ENCODE measurements at regions not wholly inside any gene's neighbourhood (a gene's known extent, or its start where the extent isn't known, plus 50 kb on each side); places are given as distances from the start of the nearest gene placed in this dataset.

GRCh38 chr7:41058986-41059741, 643.7 kb downstream of the INHBA start:
- DNase-seq, result no peak

DNA sequence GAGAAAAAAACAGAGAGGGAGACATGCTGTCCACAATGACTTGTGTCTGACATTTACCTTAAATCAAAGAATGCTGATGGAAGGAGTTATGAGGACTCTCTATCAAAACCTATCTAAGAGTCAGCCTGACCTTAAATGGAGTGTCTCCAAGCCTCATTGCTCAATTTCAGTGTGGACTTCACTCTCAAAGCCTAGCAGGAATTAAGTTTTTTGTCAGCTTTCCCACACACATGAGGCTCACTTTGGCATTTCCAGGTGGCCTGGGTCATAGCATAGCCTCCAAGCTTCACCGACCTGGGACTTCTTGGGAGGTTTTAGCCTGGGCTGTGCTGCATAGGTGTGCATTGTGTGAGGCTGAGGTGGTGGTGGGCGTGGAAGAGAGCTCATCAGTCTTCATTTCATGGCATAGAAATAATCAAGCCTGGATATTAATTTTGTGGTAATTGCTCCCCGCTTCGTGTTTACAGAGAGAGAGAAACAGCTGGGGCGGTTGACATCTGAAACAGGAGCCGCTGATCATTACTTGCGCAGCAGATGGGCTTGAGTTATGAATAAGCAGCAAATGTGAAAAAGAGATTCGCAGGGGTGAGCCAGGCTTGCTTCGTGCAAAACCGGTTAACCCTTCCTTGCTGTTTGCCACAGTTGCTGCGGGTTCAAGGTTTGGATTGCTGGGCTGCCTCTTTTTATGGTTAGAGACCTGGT, 647.8 kb downstream of the INHBA start:
- DNase-seq, result no peak

DNA sequence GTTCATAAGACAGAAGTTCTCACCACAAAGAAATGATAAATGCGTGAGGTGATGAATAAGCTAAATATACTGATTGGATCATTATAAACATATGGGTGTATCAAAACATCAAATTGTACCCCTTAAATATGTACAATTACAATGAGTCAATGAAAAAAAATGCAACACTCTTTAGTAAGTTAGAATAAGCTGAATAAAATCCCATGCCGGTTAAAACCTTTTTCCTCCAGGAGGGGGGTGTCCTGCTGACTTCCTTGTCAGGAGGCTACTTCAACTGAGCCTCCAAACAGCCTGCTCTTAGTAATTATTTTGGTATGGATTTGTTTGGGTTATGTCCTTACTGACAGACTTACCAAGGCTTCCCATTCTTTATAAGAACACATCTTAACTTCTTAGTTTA, 649.1 kb downstream of the INHBA start:
- DNase-seq, result no peak

DNA sequence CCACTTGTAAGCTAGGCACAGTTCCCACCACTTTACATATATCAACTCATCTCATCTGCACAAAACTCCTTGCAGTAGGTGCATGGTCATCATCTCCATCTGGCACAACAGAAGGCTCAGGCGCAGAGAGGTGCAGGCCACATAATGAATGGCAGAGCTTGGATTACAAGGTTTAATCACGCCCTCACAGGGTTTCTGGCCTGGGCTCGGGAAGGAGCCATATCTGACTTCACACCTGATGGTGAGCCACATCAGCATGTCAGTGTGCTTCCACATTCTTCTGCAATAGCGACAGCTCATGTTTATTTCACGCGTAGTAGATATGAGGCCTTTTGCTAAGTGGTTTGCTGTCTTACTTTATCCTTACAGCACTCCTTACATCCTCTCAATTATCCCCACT, 650.2 kb downstream of the INHBA start:
- DNase-seq, result no peak

DNA sequence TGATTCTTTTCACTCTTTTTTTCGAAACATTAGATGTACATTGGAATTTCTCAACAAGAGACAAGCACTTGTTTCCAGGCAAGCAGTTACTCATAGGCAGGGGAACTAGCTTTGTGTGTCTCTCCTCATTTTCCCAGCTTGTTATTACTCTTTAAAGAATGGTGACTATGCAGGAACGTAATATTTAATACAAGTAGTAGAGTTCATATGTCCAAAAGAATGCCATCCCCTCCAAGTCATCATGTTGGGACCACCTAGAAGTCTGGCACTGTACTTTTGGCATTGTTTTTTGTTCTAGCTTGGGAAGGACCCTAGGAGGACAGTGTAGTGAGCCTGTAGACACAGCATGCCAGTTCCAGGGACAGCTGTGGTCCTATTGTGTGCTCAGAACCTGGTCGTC, 650.7 kb downstream of the INHBA start:
- no peak for DNase-seq

- DNase-seq, result no peak
Observed at GRCh38 chr7:41051535-41051934, 651.4 kb downstream of the INHBA start.

- DNase-seq, result no peak
Observed at GRCh38 chr7:41051062-41051461, 651.8 kb downstream of the INHBA start.

DNA sequence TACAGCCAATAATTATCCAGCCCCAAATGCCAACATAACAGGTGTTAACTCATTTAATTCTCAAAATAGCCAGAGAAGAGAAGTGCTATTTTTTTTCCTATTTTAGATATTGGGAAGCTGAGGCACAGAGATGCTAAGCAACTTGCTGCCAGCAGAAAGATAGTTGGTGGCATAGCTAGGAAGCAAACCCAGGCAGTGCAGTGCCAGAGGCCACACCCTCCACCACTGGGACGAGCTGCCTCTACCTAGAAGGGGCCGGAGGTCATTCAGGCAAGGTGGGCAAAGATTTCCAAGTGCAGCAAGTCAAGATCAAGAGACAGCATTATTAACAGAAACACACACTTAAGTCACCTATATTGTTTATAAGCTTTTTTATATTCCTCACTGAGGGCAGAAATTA, 654.1 kb downstream of the INHBA start:
- DNase-seq, result no peak

DNA sequence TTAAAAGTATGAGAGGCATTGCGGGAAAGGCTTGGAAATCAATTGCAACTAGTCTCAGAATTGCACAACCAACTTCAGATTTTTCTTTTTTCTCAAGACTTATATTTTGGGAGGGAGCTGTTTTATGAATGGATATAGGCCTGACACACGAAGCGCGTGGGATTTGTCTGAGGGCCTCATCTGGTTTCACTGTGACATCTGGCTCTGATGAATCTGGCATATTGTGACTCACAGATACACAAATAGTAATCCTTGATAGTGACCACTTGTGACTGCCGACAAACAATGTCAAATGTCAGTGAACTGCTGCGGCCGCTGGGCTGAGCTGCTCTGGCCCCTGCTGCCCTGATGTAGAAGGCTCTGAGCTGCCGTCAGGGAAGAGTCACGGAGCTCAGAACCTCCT, 655.1 kb downstream of the INHBA start:
- DNase-seq, result no peak

DNA sequence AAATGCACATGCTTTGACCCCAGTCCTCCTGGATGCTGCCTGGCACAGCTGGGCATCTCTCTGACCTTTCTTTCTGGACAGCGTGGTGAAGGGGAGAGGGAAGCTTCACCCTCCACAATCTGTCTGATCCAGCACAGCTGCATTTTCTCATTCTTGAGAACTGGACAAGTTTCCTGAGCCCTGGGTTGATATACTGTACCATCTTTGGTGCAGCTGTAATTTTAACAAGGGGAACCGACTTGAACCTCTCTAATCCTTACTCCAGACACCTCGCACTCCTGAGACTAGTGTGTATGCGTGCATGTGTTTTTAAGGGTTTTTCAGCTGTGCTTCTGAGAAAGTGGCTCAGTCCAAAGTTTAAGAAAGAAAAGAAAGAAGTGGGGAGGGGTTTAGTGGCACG, 655.7 kb downstream of the INHBA start:
- no peak for DNase-seq

GRCh38 chr7:41046776-41047175, 656.1 kb downstream of the INHBA start:
- DNase-seq, result no peak

DNA sequence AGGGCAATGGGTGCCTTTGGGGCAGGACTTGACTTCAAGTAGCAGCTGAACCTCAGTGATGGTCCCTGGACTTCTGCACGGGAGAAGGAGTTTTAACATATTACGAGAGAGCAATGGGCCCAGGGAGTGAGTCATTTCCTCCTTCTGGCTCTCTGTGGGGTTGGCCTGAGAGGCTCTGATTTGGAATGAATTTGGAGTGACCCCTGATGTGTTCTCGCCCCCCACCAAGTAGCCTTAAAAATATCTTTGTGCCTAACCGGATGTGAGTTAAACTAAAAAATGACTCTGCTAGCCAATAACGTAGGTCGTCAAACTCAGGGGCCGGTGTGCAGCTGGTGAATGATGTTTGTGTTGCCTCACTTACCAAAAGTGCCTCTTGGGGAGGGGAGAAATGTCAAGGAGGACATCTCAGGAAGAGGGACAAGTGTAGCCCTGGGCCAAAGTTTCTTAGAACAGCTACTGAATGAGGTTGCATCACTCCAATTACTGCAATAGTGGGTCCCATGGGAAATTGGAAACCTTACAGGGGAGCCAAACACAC, 656.6 kb downstream of the INHBA start:
- DNase-seq, result no peak

- DNase-seq, result no peak
Observed at GRCh38 chr7:41045556-41046123, 657.2 kb downstream of the INHBA start.

- no peak for DNase-seq
Observed at GRCh38 chr7:41039981-41040380, 662.9 kb downstream of the INHBA start.

DNA sequence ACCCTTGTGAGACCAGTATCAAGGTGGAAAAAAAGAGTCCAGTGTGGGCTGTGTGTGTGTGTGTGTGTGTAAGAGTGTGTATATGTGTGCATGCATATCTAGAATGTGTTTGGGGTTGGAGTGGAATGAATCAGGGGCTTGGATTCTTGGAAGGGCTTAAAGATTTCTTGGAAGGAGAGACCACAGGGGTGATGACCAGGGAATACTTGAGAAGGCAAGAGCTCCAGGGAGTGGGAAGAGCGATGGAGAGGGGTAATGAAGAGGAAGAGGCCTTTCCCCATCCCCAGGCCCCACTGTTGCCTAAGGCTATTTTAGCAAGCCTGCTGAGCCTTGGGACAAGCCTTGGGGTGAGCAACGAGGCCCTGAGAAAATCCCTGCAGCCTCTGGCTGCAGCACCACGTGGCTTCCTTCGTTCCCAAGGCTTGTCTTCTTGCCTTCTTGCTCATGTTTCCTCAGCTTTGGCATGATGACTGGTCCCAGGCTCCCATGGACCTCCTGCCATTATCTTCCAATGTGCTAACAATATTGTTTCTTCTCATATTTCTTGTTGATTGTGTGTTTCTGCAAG, 663.4 kb downstream of the INHBA start:
- DNase-seq, result no peak

- no peak for DNase-seq
Observed at GRCh38 chr7:41038211-41038610, 664.7 kb downstream of the INHBA start.

DNA sequence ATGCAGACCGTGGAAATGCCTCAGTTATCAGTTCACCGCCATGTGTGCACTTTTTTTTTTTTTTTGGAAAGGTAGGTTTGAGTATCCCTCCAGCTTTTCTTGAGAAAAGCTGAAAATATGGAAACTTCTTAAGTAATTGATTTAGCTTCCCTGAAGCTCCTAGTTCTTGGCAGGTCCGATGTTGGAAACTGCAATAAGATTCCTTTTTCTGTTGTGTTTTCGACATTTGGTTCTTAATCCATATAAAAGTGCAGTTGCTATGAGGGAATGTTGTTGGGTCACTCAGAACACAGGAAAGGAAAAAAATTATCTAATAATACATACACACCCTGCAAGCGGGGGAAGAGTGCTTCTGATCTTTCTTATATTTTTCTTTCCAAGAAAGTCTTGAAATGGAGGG, 665.2 kb downstream of the INHBA start:
- no peak for DNase-seq

DNA sequence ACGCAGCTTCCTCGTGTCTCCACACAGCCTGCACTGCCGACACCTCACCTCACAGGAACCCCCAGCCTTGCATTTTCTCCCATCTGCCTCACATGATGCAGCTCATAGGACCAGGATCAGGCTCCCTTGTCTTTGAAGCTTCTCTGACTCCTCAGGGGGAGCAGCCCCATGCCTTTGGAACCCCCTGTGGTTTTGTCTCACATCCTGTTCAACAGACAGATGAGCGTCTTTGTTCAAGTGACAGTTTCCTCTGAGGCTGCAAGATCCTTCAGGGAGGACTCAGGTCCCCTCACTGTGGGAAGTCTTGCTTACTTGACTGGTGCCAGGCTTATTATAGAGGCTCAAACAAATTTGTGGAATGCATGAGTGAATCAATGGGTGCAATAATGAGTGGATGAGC, 667.1 kb downstream of the INHBA start:
- DNase-seq, result no peak

GRCh38 chr7:41033500-41033899, 669.4 kb downstream of the INHBA start:
- DNase-seq, result no peak

DNA sequence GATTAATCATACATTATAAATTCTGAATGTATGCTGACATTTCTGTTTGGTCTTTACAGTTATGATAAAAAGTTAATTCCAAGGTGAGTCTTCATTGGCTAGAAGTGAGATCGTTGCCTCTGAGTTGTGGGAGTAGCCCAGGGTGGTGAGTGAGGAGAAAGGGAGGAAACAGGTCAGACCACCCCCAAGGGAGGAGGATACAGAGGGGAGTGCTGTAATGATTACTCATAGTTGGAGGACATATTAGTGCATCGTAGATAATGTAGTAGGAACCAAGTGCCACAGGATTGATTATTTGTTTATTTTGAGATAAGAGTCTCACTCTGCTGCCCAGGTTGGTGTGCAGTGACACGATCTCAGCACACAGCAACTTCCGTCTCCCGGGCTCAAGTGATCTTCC, 672.2 kb downstream of the INHBA start:
- no peak for DNase-seq

DNA sequence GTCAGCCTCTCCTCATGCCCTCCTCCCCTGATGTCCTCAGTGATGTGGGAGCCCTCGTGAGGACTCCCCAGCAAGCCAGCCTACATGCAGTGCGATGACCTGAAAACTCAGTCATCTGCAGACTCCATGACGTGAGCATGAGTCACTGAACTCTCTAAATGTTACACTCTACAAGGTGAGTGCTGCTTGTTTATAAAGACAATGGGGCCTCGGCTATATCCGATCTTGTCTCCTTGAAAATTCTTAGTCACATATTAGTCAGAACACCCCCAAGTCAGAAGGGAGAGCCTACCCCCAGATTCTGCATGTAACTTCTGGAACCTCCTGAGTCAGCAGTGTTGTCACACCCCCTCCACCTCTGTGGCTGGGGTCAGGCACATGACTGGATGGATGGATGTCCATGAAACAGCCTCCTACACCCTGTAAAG, 673.8 kb downstream of the INHBA start:
- DNase-seq, result no peak

- DNase-seq, result no peak
Observed at GRCh38 chr7:41028580-41028979, 674.3 kb downstream of the INHBA start.

GRCh38 chr7:41027428-41028115, 675.3 kb downstream of the INHBA start:
- DNase-seq, result no peak

All from RPMI8226 (cell line).